ENCODE measurements at regions not wholly inside any gene's neighbourhood (a gene's known extent, or its start where the extent isn't known, plus 50 kb on each side); places are given as distances from the start of the nearest gene placed in this dataset.
"Not testable (repeated sequence)": the region's sequence is repeated elsewhere in the genome, so short reads cannot be mapped to it uniquely, and the experiment has no call there.

- DNase-seq: no peak
These were observed 396.6 kb upstream of the KLF6 start for GRCh38 chr10:4181621-4182049.

GRCh38 chr10:4181081-4181480 lies 396.1 kb upstream of the KLF6 start:
- DNase-seq: no peak

- DNase-seq: no peak
These were observed 392.8 kb upstream of the KLF6 start for GRCh38 chr10:4177791-4178190.

- DNase-seq: no peak
These were observed 391.7 kb upstream of the KLF6 start for GRCh38 chr10:4176500-4177281.

- no peak for DNase-seq
These were observed 389.2 kb upstream of the KLF6 start for GRCh38 chr10:4174197-4174596.

- no peak for DNase-seq
These were observed 385.8 kb upstream of the KLF6 start for GRCh38 chr10:4170633-4171314.

GRCh38 chr10:4170181-4170580 lies 385.2 kb upstream of the KLF6 start:
- DNase-seq: no peak

GRCh38 chr10:4169448-4169847 lies 384.4 kb upstream of the KLF6 start:
- DNase-seq: no peak

GRCh38 chr10:4167216-4167615 lies 382.2 kb upstream of the KLF6 start:
- no peak for DNase-seq

- no peak for DNase-seq
These were observed 377.7 kb upstream of the KLF6 start for GRCh38 chr10:4162571-4163286.

- DNase-seq: no peak
These were observed 374.2 kb upstream of the KLF6 start for GRCh38 chr10:4159173-4159572.

- no peak for DNase-seq
These were observed 369.2 kb upstream of the KLF6 start for GRCh38 chr10:4154191-4154715.

GRCh38 chr10:4151466-4151865 lies 366.5 kb upstream of the KLF6 start:
- no peak for DNase-seq

- DNase-seq: no peak
These were observed 365.7 kb upstream of the KLF6 start for GRCh38 chr10:4150676-4151075.

- DNase-seq: not testable (repeated sequence)
These were observed 364.5 kb upstream of the KLF6 start for GRCh38 chr10:4149460-4149859.

GRCh38 chr10:4147245-4147644 lies 362.2 kb upstream of the KLF6 start:
- no peak for DNase-seq

- no peak for DNase-seq
These were observed 359.8 kb upstream of the KLF6 start for GRCh38 chr10:4144817-4145216.

- DNase-seq: no peak
These were observed 356.5 kb upstream of the KLF6 start for GRCh38 chr10:4141471-4141870.

GRCh38 chr10:4138146-4138721 lies 353.2 kb upstream of the KLF6 start:
- no peak for DNase-seq

GRCh38 chr10:4137299-4137698 lies 352.3 kb upstream of the KLF6 start:
- DNase-seq: no peak

GRCh38 chr10:4136121-4136520 lies 351.1 kb upstream of the KLF6 start:
- no peak for DNase-seq

GRCh38 chr10:4132216-4132556 lies 347.2 kb upstream of the KLF6 start:
- DNase-seq: no peak
